Trophoblast cell (in vitro differentiated cells and primary cell): ENCODE measurements at regions not wholly inside any gene's neighbourhood (a gene's known extent, or its start where the extent isn't known, plus 50 kb on each side); places are given as distances from the start of the nearest gene placed in this dataset.
"Not testable (repeated sequence)": the region's sequence is repeated elsewhere in the genome, so short reads cannot be mapped to it uniquely, and the experiment has no call there.

Experiments used
- DNase-seq, 2 donors: peaks; one replicate each; pipeline ENCODE4 v3.0.0-alpha.2; 2016
- H2AFZ ChIP-seq: 2 replicates; pipeline ENCODE4 v1.6.1; 2013; ENCODE audit warnings: low read length, moderate library complexity, mild to moderate bottlenecking; ENCODE audit not compliant: insufficient read depth, poor library complexity
- H2AK5ac ChIP-seq: 2 replicates; pipeline ENCODE4 v1.6.1; 2013; ENCODE audit warnings: mild to moderate bottlenecking, low read length
- H2BK120ac ChIP-seq: 2 replicates; pipeline ENCODE4 v1.6.1; 2013; ENCODE audit warnings: low read length, mild to moderate bottlenecking, moderate library complexity; ENCODE audit not compliant: insufficient read depth, poor library complexity
- H2BK12ac ChIP-seq: 2 replicates; pipeline ENCODE4 v1.6.1; 2013; ENCODE audit warnings: mild to moderate bottlenecking, low read length, moderate library complexity
- H2BK5ac ChIP-seq: 2 replicates; pipeline ENCODE4 v1.6.1; 2013; ENCODE audit warnings: low read length, low read depth, moderate library complexity, mild to moderate bottlenecking; ENCODE audit not compliant: poor library complexity
- H3K14ac ChIP-seq: 2 replicates; pipeline ENCODE4 v1.6.1; 2013; ENCODE audit warnings: mild to moderate bottlenecking, low read length
- H3K18ac ChIP-seq: 2 replicates; pipeline ENCODE4 v1.6.1; 2013; ENCODE audit warnings: mild to moderate bottlenecking, low read length
- H3K23ac ChIP-seq: 2 replicates; pipeline ENCODE4 v1.6.1; 2013; ENCODE audit warnings: low read length
- H3K27ac ChIP-seq: 2 replicates; pipeline ENCODE4 v1.5.1; 2013; ENCODE audit warnings: low read depth, mild to moderate bottlenecking, inconsistent platforms, low read length, moderate library complexity
- H3K27me3 ChIP-seq: 2 replicates; pipeline ENCODE4 v1.6.1; 2013; ENCODE audit warnings: inconsistent platforms, mild to moderate bottlenecking, low read length, moderate library complexity; ENCODE audit not compliant: insufficient read depth
- H3K36me3 ChIP-seq, 2 experiments: 1 replicate in 1 of 2; 2 replicates in 1 of 2; pipeline ENCODE4 v1.6.1; 2013; ENCODE audit warnings: low read length in 2 of 2, mild to moderate bottlenecking in 2 of 2, moderate library complexity in 1 of 2; ENCODE audit not compliant: insufficient read depth in 2 of 2, control insufficient read depth in 1 of 2
- H3K4ac ChIP-seq: 2 replicates; pipeline ENCODE4 v1.6.1; 2013; ENCODE audit warnings: low read depth, mild to moderate bottlenecking, low read length, moderate library complexity
- H3K4me1 ChIP-seq, 2 experiments: 1 replicate in 1 of 2; 2 replicates in 1 of 2; pipeline ENCODE4 v1.6.1; 2013; ENCODE audit warnings: low read length in 2 of 2, mild to moderate bottlenecking in 2 of 2, moderate library complexity in 1 of 2; ENCODE audit not compliant: insufficient read depth in 2 of 2, control insufficient read depth in 1 of 2
- H3K4me2 ChIP-seq: 2 replicates; pipeline ENCODE4 v1.6.1; 2013; ENCODE audit warnings: inconsistent platforms, mild to moderate bottlenecking, low read length, moderate library complexity
- H3K4me3 ChIP-seq: 2 replicates; pipeline ENCODE4 v1.5.1; 2013; ENCODE audit warnings: mild to moderate bottlenecking, low read depth, low read length, inconsistent platforms
- H3K79me1 ChIP-seq: one replicate; pipeline ENCODE4 v1.6.1; 2013; ENCODE audit warnings: low read length
- H3K79me2 ChIP-seq: 2 replicates; pipeline ENCODE4 v1.6.1; 2013; ENCODE audit warnings: low read length, mild to moderate bottlenecking; ENCODE audit not compliant: control insufficient read depth, insufficient read depth, poor library complexity
- H3K9ac ChIP-seq: 2 replicates; pipeline ENCODE4 v1.6.1; 2013; ENCODE audit warnings: mild to moderate bottlenecking, low read length
- H3K9me3 ChIP-seq: 2 replicates; pipeline ENCODE4 v1.6.1; 2013; ENCODE audit warnings: low read depth, mild to moderate bottlenecking, control low read depth, inconsistent platforms, low read length; ENCODE audit not compliant: insufficient read depth
- H4K12ac ChIP-seq: 2 replicates; pipeline ENCODE4 v1.6.1; 2013; ENCODE audit warnings: low read depth, mild to moderate bottlenecking, low read length, moderate library complexity
- H4K8ac ChIP-seq: 2 replicates; pipeline ENCODE4 v1.6.1; 2013; ENCODE audit warnings: low read depth, mild to moderate bottlenecking, low read length, moderate library complexity
- H4K91ac ChIP-seq: one replicate; pipeline ENCODE4 v1.6.1; 2013; ENCODE audit warnings: low read depth, mild to moderate bottlenecking, low read length, moderate library complexity
- WGBS: extraction: QIAGEN DNeasy Blood & Tissue Kit; methylation state at CpG from one replicate; pipeline ENCODE4 v1.1.7; 2013; ENCODE audit warnings: missing lambda C conversion rate; ENCODE audit not compliant: insufficient read length, insufficient coverage; ENCODE audit errors: extremely low coverage; 5-methylcytosine and 5-hydroxymethylcytosine counted together

DNA sequence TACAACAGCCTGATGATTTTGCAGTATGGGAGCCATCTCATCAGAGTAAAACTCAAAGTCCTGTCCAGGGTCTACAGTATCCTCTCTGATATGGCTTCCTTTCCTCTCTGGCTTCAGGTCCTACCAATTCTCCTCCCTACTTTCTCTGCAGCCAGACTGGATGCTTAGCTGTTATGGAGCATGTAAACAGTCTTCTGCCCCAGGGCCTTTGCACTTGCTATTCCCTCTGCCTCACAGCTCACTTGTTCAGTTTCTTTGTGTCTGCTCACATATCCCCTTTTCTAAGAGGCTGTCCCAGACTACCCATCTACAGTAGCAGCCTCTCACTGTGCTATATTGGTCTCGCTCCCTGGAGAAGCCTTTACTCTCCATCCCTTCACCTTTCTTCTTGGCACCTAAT lies 62.2 kb downstream of the TLNRD1 start:
- no peak overlapping the region for H4K8ac ChIP-seq
- H2AK5ac ChIP-seq = no peak overlapping the region
- H3K36me3 ChIP-seq = no peaks in the 10 kb centered on the region
- H3K4me2 ChIP-seq = no peak overlapping the region
- H3K14ac ChIP-seq = no peak overlapping the region
- no peak overlapping the region for H2BK120ac ChIP-seq
- no peak overlapping the region for H3K9ac ChIP-seq
- H3K79me2 ChIP-seq = no peaks in the 10 kb centered on the region
- no peak overlapping the region for H3K23ac ChIP-seq
- DNase-seq = no peak
- no peak overlapping the region for H4K12ac ChIP-seq
- H3K4me1 ChIP-seq = no peaks in the 10 kb centered on the region
- H3K4me3 ChIP-seq = no peak overlapping the region
- WGBS = no CpG with 5 or more reads among the region's 1 CpG
- no peak overlapping the region for H2BK5ac ChIP-seq
- peaks cover 2% of the 10 kb centered on the region for H3K9me3 ChIP-seq
- H2BK12ac ChIP-seq = no peak overlapping the region
- H2AFZ ChIP-seq = no peak overlapping the region
- H3K27ac ChIP-seq = no peak overlapping the region
- no peaks in the 10 kb centered on the region for H3K79me1 ChIP-seq
- H3K4ac ChIP-seq = no peak overlapping the region
- H3K27me3 ChIP-seq = no peaks in the 10 kb centered on the region
- no peak overlapping the region for H4K91ac ChIP-seq
- H3K18ac ChIP-seq = no peak overlapping the region

- no peaks in the 10 kb centered on the region for H3K4me1 ChIP-seq
- DNase-seq = peak in 1 of 2 donors; percentile 37
- H4K12ac ChIP-seq = no peak overlapping the region
- H4K91ac ChIP-seq = no peak overlapping the region
- no peak overlapping the region for H3K4ac ChIP-seq
- no peaks in the 10 kb centered on the region for H3K79me1 ChIP-seq
- no peak overlapping the region for H3K23ac ChIP-seq
- no peak overlapping the region for H3K4me3 ChIP-seq
- H2BK12ac ChIP-seq = no peak overlapping the region
- peaks cover 2% of the 10 kb centered on the region for H3K9me3 ChIP-seq
- H2AK5ac ChIP-seq = no peak overlapping the region
- no peak overlapping the region for H3K18ac ChIP-seq
- H3K36me3 ChIP-seq = no peaks in the 10 kb centered on the region
- H3K27me3 ChIP-seq = no peaks in the 10 kb centered on the region
- no peak overlapping the region for H2AFZ ChIP-seq
- H2BK120ac ChIP-seq = no peak overlapping the region
- H2BK5ac ChIP-seq = no peak overlapping the region
- H3K27ac ChIP-seq = no peak overlapping the region
- no peak overlapping the region for H4K8ac ChIP-seq
- no CpG with 5 or more reads among the region's 2 CpGs for WGBS
- H3K14ac ChIP-seq = no peak overlapping the region
- no peak overlapping the region for H3K9ac ChIP-seq
- H3K79me2 ChIP-seq = no peaks in the 10 kb centered on the region
- H3K4me2 ChIP-seq = no peak overlapping the region
These were observed 63.5 kb downstream of the TLNRD1 start for GRCh38 chr15:81064253-81064652.

GRCh38 chr15:81067567-81067966 lies 66.5 kb upstream of the CFAP161 start:
- not testable (repeated sequence) for H3K36me3 ChIP-seq, H3K9me3 ChIP-seq, H3K4me2 ChIP-seq, H3K18ac ChIP-seq, H3K4ac ChIP-seq, H3K79me1 ChIP-seq, H2BK12ac ChIP-seq, H3K27ac ChIP-seq, H3K4me1 ChIP-seq, H4K91ac ChIP-seq, H4K12ac ChIP-seq, H3K14ac ChIP-seq, H3K27me3 ChIP-seq, H3K4me3 ChIP-seq, H3K23ac ChIP-seq, H3K9ac ChIP-seq, H2AK5ac ChIP-seq, H2AFZ ChIP-seq, H2BK5ac ChIP-seq, H2BK120ac ChIP-seq, H3K79me2 ChIP-seq, H4K8ac ChIP-seq, DNase-seq

DNA sequence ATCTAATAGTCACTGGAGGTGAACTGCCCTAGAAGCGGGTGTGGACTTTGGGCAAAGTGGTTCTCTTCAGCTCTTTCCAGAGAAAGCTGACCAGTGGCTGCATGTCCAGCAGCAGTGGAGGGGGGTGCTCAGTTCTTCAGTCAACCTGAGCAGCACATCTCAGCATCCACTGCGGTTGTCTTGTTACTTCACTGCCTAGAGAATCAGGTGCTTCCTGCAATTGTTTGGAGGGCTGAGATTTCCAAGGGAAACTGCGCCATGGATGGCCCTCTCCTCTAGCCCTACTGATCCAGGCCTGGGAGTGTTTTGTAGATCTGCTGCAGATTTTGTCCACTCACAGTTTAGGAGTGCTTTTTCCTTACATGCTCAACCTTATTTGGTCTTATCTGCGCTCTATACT lies 65.6 kb upstream of the CFAP161 start:
- no peak for DNase-seq
- Histone ChIP-seq H3K4me3 (no peak overlapping the region), H3K18ac (no peak overlapping the region), H2BK120ac (no peak overlapping the region), H4K12ac (no peak overlapping the region), H3K14ac (no peak overlapping the region), H2AK5ac (no peak overlapping the region), H3K9me3 (no peaks in the 10 kb centered on the region), H3K23ac (no peak overlapping the region), H3K79me1 (no peaks in the 10 kb centered on the region), H2BK5ac (no peak overlapping the region), H3K27ac (no peak overlapping the region), H3K27me3 (no peaks in the 10 kb centered on the region), H3K4ac (no peak overlapping the region), H3K79me2 (no peaks in the 10 kb centered on the region), H4K91ac (no peak overlapping the region), H2AFZ (no peak overlapping the region), H3K4me1 (no peaks in the 10 kb centered on the region), H3K4me2 (no peak overlapping the region), H3K9ac (no peak overlapping the region), H2BK12ac (no peak overlapping the region), H4K8ac (no peak overlapping the region), H3K36me3 (no peaks in the 10 kb centered on the region)
- WGBS = no CpG with 5 or more reads among the region's 4 CpGs

DNA sequence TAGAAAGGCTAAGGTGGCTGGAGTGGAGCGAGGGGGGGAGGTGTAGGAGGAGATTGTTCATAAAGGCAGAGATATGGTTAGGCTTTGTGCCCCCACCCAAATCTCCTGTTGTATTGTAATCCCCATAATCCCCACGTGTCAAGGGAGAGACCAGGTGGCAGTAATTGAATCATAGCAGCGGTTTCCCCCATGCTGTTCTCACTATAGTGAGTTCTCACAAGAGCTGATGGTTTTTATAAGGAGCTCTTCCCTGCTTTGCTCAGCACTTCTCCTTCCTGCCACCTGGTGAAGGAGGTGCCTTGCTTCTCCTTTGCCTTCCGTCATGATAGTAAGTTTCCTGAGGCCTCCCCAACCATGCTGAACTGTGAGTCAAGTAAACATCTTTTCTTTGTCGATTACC lies 64.7 kb upstream of the CFAP161 start:
- H3K4me3 ChIP-seq = no peak overlapping the region
- H4K12ac ChIP-seq = no peak overlapping the region
- no peaks in the 10 kb centered on the region for H3K4me1 ChIP-seq
- no peaks in the 10 kb centered on the region for H3K79me2 ChIP-seq
- H3K4ac ChIP-seq = no peak overlapping the region
- H3K4me2 ChIP-seq = no peak overlapping the region
- H3K79me1 ChIP-seq = no peaks in the 10 kb centered on the region
- no peak overlapping the region for H3K18ac ChIP-seq
- no CpG with 5 or more reads among the region's 5 CpGs for WGBS
- no peak for DNase-seq
- no peaks in the 10 kb centered on the region for H3K9me3 ChIP-seq
- no peak overlapping the region for H2BK5ac ChIP-seq
- no peak overlapping the region for H3K27ac ChIP-seq
- no peak overlapping the region for H4K8ac ChIP-seq
- H2BK12ac ChIP-seq = no peak overlapping the region
- no peak overlapping the region for H4K91ac ChIP-seq
- no peak overlapping the region for H3K23ac ChIP-seq
- H3K36me3 ChIP-seq = no peaks in the 10 kb centered on the region
- H2AFZ ChIP-seq = no peak overlapping the region
- no peak overlapping the region for H3K14ac ChIP-seq
- H2AK5ac ChIP-seq = no peak overlapping the region
- no peak overlapping the region for H2BK120ac ChIP-seq
- no peak overlapping the region for H3K9ac ChIP-seq
- no peaks in the 10 kb centered on the region for H3K27me3 ChIP-seq
